A549 (cell line): ENCODE measurements at regions not wholly inside any gene's neighbourhood (a gene's known extent, or its start where the extent isn't known, plus 50 kb on each side); places are given as distances from the start of the nearest gene placed in this dataset.

Experiments used
- CBX8 ChIP-seq: fragments of 200-600 bp; sonication (generic); IDR thresholded peaks from 2 replicates; pipeline ENCODE4 v1.6.1; 2016
- CEBPB ChIP-seq, 2 experiments: fragments of >200 bp in 1 of 2; sonication (Bioruptor Twin) in 1 of 2; formaldehyde crosslinking in 1 of 2; IDR thresholded peaks; 2 replicates each; pipeline ENCODE4 v1.6.1; 2012 to 2016
- JUN ChIP-seq, 2 experiments: fragments of >200 bp; sonication (Bioruptor Twin); formaldehyde crosslinking; IDR thresholded peaks; 2 replicates in 1 of 2; 3 replicates in 1 of 2; pipeline ENCODE4 v1.6.1; 2016 to 2017
- NR3C1 ChIP-seq: fragments of >200 bp; sonication (Bioruptor Twin); formaldehyde crosslinking; IDR thresholded peaks from 3 replicates; pipeline ENCODE4 v1.6.1; 2017
- RFX5 ChIP-seq: fragments of 450-650 bp; IDR thresholded peaks from 2 replicates; pipeline ENCODE4 v1.7.1; 2014; ENCODE audit warnings: antibody characterized with exemption, mild to moderate bottlenecking, moderate library complexity
- ZNF302 ChIP-seq: fragments of 250-450 bp; sonication (Bioruptor Pico); IDR thresholded peaks from 2 replicates; pipeline ENCODE4 v1.9.0; 2021; ENCODE audit warnings: inconsistent platforms, mild to moderate bottlenecking, moderate library complexity
- TF ChIP-seq, protein P1 (sequence below): fragments of >200 bp; sonication (Bioruptor Twin); formaldehyde crosslinking; IDR thresholded peaks from 3 replicates; pipeline ENCODE4 v1.5.1; 2016

- TF ChIP-seq JUN (IDR thresholded peaks at IDR 0.05) (no peak), RFX5 (no peak), CBX8 (no peak), NR3C1 (no peak), CEBPB (IDR thresholded peaks at IDR 0.05) (no peak), ZNF302 (CRISPR knock-in tag) (no peak)
- TF ChIP-seq, protein P1, sequence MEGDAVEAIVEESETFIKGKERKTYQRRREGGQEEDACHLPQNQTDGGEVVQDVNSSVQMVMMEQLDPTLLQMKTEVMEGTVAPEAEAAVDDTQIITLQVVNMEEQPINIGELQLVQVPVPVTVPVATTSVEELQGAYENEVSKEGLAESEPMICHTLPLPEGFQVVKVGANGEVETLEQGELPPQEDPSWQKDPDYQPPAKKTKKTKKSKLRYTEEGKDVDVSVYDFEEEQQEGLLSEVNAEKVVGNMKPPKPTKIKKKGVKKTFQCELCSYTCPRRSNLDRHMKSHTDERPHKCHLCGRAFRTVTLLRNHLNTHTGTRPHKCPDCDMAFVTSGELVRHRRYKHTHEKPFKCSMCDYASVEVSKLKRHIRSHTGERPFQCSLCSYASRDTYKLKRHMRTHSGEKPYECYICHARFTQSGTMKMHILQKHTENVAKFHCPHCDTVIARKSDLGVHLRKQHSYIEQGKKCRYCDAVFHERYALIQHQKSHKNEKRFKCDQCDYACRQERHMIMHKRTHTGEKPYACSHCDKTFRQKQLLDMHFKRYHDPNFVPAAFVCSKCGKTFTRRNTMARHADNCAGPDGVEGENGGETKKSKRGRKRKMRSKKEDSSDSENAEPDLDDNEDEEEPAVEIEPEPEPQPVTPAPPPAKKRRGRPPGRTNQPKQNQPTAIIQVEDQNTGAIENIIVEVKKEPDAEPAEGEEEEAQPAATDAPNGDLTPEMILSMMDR, result no peak
These were observed 279.0 kb upstream of the GK2 start for GRCh38 chr4:79687006-79687405.
